ENCODE measurements at regions not wholly inside any gene's neighbourhood (a gene's known extent, or its start where the extent isn't known, plus 50 kb on each side); places are given as distances from the start of the nearest gene placed in this dataset.

- Histone ChIP-seq H3K4me3 (no peak overlapping the region), H3K27ac (no peak overlapping the region)
- no peak for DNase-seq (ENCODE audit: low spot score)
- TF ChIP-seq CTCF (IDR thresholded peaks at IDR 0.05): no peak
These were observed 266.5 kb upstream of the KLF4 start for GRCh38 chr9:107756091-107756490.

- H3K4me3 ChIP-seq: no peak overlapping the region
- peak; percentile 38 for DNase-seq (ENCODE audit: low spot score)
- H3K27ac ChIP-seq: peak overlapping the region in 1 of 2 donors; percentile 5
- no peak for TF ChIP-seq CTCF (IDR thresholded peaks at IDR 0.05)
These were observed 265.7 kb upstream of the KLF4 start for GRCh38 chr9:107755246-107755645.

- DNase-seq (ENCODE audit: low spot score): no peak
- TF ChIP-seq CTCF (IDR thresholded peaks at IDR 0.05): no peak
- Histone ChIP-seq H3K4me3 (no peak overlapping the region), H3K27ac (peak overlapping the region; percentile 94 to 95)
These were observed 262.1 kb upstream of the KLF4 start for GRCh38 chr9:107751567-107752210.

GRCh38 chr9:107750741-107751566 lies 261.4 kb upstream of the KLF4 start:
- H3K4me3 ChIP-seq: no peak overlapping the region
- TF ChIP-seq CTCF (IDR thresholded peaks at IDR 0.05): no peak
- DNase-seq (ENCODE audit: low spot score): peak; percentile 95
- peak overlapping the region; percentile 94 to 95 for H3K27ac ChIP-seq

- DNase-seq (ENCODE audit: low spot score): peak; percentile 96
These were observed 260.3 kb upstream of the KLF4 start for GRCh38 chr9:107749787-107750444.

GRCh38 chr9:107744873-107745272 lies 255.3 kb upstream of the KLF4 start:
- DNase-seq (ENCODE audit: low spot score): no peak
- no peak for TF ChIP-seq CTCF (IDR thresholded peaks at IDR 0.05)
- no peak overlapping the region for H3K27ac ChIP-seq

More at GRCh38 chr9:107749787-107750444, 260.3 kb upstream of the KLF4 start:
- Histone ChIP-seq H3K27ac (peak overlapping the region; percentile 94 to 95), H3K4me3 (peak overlapping the region; percentile 26)
- TF ChIP-seq CTCF (IDR thresholded peaks at IDR 0.05): no peak

More at GRCh38 chr9:107744873-107745272, 255.3 kb upstream of the KLF4 start:
- H3K4me3 ChIP-seq: no peak overlapping the region
